BE2C (cell line): ENCODE measurements at regions not wholly inside any gene's neighbourhood (a gene's known extent, or its start where the extent isn't known, plus 50 kb on each side); places are given as distances from the start of the nearest gene placed in this dataset.
"Not testable (repeated sequence)": the region's sequence is repeated elsewhere in the genome, so short reads cannot be mapped to it uniquely, and the experiment has no call there.

ENCODE experiments used
- DNase-seq: peaks from one replicate; pipeline ENCODE4 v3.0.0-alpha.2; 2020
- H3K27me3 ChIP-seq: fragments of 250-450 bp; sonication (Bioruptor Pico); 2 replicates; pipeline ENCODE4 v1.5.1; 2020; ENCODE audit warnings: mild to moderate bottlenecking
- H3K36me3 ChIP-seq: fragments of 250-450 bp; sonication (Bioruptor Pico); 2 replicates; pipeline ENCODE4 v1.5.1; 2020; ENCODE audit warnings: mild to moderate bottlenecking
- H3K4me1 ChIP-seq: fragments of 250-450 bp; sonication (Bioruptor Pico); 2 replicates; pipeline ENCODE4 v1.5.1; 2020
- H3K4me3 ChIP-seq: 2 replicates; pipeline ENCODE4 v1.5.1; 2011; ENCODE audit warnings: low read depth, low read length
- H3K9me3 ChIP-seq: fragments of 250-450 bp; sonication (Bioruptor Pico); 2 replicates; pipeline ENCODE4 v1.5.1; 2020
- CTCF ChIP-seq: IDR thresholded peaks from 2 replicates; pipeline ENCODE4 v1.5.1; 2012; ENCODE audit warnings: mild to moderate bottlenecking, low read depth, low read length

- Histone ChIP-seq H3K4me3 (no peak overlapping the region), H3K9me3 (no peaks in the 10 kb centered on the region), H3K36me3 (no peaks in the 10 kb centered on the region), H3K4me1 (no peaks in the 10 kb centered on the region), H3K27me3 (no peaks in the 10 kb centered on the region)
- TF ChIP-seq CTCF: no peak
- no peak for DNase-seq
These were observed 62.5 kb upstream of the GBE1 start for GRCh38 chr3:81823882-81824395.

GRCh38 chr3:81823086-81823485 lies 61.6 kb upstream of the GBE1 start:
- no peak overlapping the region for H3K4me3 ChIP-seq
- H3K4me1 ChIP-seq: no peaks in the 10 kb centered on the region
- no peaks in the 10 kb centered on the region for H3K9me3 ChIP-seq
- no peak for DNase-seq
- no peaks in the 10 kb centered on the region for H3K27me3 ChIP-seq
- TF ChIP-seq CTCF: no peak
- no peaks in the 10 kb centered on the region for H3K36me3 ChIP-seq

- no peaks in the 10 kb centered on the region for H3K9me3 ChIP-seq
- DNase-seq: no peak
- no peaks in the 10 kb centered on the region for H3K27me3 ChIP-seq
- no peaks in the 10 kb centered on the region for H3K4me1 ChIP-seq
- no peak overlapping the region for H3K4me3 ChIP-seq
- no peak for TF ChIP-seq CTCF
- no peaks in the 10 kb centered on the region for H3K36me3 ChIP-seq
These were observed 55.2 kb upstream of the GBE1 start for GRCh38 chr3:81816473-81817250.

- not testable (repeated sequence) for H3K36me3 ChIP-seq, H3K27me3 ChIP-seq, H3K4me3 ChIP-seq, H3K9me3 ChIP-seq, DNase-seq, H3K4me1 ChIP-seq
These were observed 50.7 kb upstream of the GBE1 start for GRCh38 chr3:81812098-81812497.
